ENCODE measurements at regions not wholly inside any gene's neighbourhood (a gene's known extent, or its start where the extent isn't known, plus 50 kb on each side); places are given as distances from the start of the nearest gene placed in this dataset.

GRCh38 chr17:68737761-68738443 is 136.7 kb upstream of the FAM20A start:
- DNase-seq = no peak

GRCh38 chr17:68734931-68735330 is 133.8 kb upstream of the FAM20A start:
- no peak for DNase-seq

- DNase-seq = no peak
These were observed 133.2 kb upstream of the FAM20A start for GRCh38 chr17:68734187-68734900.

GRCh38 chr17:68733241-68734176 is 132.3 kb upstream of the FAM20A start:
- DNase-seq = no peak

GRCh38 chr17:68732301-68732749 is 131.2 kb upstream of the FAM20A start:
- DNase-seq = no peak

- DNase-seq = no peak
These were observed 130.3 kb upstream of the FAM20A start for GRCh38 chr17:68731465-68731864.

GRCh38 chr17:68719431-68719830 is 118.3 kb upstream of the FAM20A start:
- DNase-seq = no peak

- no peak for DNase-seq
These were observed 117.8 kb upstream of the FAM20A start for GRCh38 chr17:68718926-68719325.

GRCh38 chr17:68718465-68718864 is 117.3 kb upstream of the FAM20A start:
- no peak for DNase-seq

- DNase-seq = no peak
These were observed 113.5 kb upstream of the FAM20A start for GRCh38 chr17:68714676-68715075.

- DNase-seq = no peak
These were observed 110.7 kb upstream of the FAM20A start for GRCh38 chr17:68711858-68712257.

GRCh38 chr17:68710976-68711375 is 109.8 kb upstream of the FAM20A start:
- DNase-seq = no peak

- DNase-seq = no peak
These were observed 109.0 kb upstream of the FAM20A start for GRCh38 chr17:68710035-68710780.

- DNase-seq = no peak
These were observed 108.3 kb upstream of the FAM20A start for GRCh38 chr17:68709461-68709860.

- DNase-seq = no peak
These were observed 105.9 kb upstream of the FAM20A start for GRCh38 chr17:68707031-68707430.

- no peak for DNase-seq
These were observed 105.3 kb upstream of the FAM20A start for GRCh38 chr17:68706356-68706920.

- no peak for DNase-seq
These were observed 104.5 kb upstream of the FAM20A start for GRCh38 chr17:68705714-68706076.

GRCh38 chr17:68704871-68705713 is 103.9 kb upstream of the FAM20A start:
- DNase-seq = no peak

- DNase-seq = no peak
These were observed 99.9 kb upstream of the FAM20A start for GRCh38 chr17:68701046-68701445.

- DNase-seq = no peak
These were observed 99.3 kb upstream of the FAM20A start for GRCh38 chr17:68700421-68700820.

- DNase-seq = no peak
These were observed 98.8 kb upstream of the FAM20A start for GRCh38 chr17:68699936-68700335.

All from stimulated activated CD4-positive, alpha-beta T cell treated with anti-CD3 and anti-CD28 coated beads, Interleukin-2, amount 100 ng/mL, for 24 hours (primary cell).